HT-29 (cell line): ENCODE measurements at regions not wholly inside any gene's neighbourhood (a gene's known extent, or its start where the extent isn't known, plus 50 kb on each side); places are given as distances from the start of the nearest gene placed in this dataset.

Source experiments
- DNase-seq: peaks from one replicate; pipeline ENCODE4 v3.0.0-alpha.2; 2015; ENCODE audit warnings: low spot score

GRCh38 chr10:42971251-42971599 lies 105.6 kb upstream of the RET start:
- no peak for DNase-seq

DNA sequence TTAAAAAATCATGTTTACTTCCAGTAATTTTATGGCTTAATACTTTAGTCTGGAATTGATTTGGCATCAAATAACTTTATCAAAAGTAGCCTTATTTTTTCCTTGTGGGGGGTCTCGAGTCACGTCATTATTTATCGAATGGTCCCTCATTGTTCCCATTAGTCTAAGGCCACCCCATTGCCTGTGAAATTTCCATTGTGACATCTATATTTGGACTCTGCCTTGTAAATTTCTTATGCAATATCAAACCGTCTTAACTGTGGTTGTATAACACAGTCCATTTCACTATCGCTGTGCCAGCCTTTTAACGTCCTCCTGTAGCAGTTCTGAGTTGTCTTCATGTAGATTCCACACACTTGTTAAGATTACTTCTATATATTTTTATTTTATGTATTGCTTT lies 103.9 kb upstream of the RET start:
- DNase-seq: no peak

- no peak for DNase-seq
Measured at GRCh38 chr10:42973411-42973810, 103.5 kb upstream of the RET start.

- DNase-seq: no peak
Measured at GRCh38 chr10:42973870-42974692, 102.8 kb upstream of the RET start.

DNA sequence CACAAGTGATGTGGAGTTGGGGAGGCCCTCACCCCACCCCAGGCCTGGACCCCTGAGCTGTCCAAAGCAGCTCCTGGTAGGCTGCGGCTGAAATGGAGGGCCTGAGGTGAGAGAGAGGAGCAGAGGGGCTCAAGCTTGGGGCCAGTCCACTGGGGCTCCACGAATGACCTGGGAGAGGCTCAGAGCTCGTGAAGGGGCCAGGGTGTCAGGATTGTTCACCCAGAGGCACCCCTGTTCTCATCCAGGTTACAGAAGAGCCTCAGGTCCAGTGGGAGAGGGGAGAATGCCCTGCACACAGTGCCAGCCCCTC lies 102.2 kb upstream of the RET start:
- DNase-seq: no peak

- no peak for DNase-seq
Measured at GRCh38 chr10:42975005-42975493, 101.8 kb upstream of the RET start.

GRCh38 chr10:42975558-42976340 lies 101.1 kb upstream of the RET start:
- peak; percentile 15 for DNase-seq

DNA sequence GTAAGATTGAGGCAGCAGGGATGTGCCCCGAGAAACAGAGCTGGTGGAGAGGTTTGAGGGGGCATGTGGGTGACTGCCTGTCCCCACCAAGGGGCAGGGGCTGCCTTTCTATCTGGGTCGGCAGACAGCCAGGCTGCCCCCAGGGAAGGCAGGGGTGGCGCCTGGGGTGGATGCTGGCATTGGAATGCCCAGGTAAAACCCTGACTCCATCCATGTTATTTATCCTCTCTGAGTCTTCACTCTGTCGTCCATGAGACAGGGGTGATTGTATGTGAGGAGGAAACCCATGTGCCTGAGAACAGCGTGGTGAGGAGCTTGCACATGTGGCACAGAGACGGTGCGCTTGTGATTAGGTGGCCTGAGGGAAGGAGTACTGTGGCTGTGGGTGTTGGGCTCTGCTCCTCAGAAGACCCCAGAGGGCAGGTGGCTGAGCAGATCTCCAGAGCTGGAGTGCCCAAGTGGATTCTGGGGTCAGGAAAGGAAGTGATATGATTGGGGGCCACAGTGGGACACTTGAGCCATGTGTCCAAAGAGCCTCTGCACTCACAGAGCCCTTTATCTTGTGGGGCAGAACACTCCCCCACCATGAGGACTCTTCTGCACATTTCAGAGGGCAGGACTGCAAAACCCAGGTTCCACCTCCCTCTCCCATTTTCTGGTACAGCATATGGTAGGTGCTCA lies 100.4 kb upstream of the RET start:
- DNase-seq: no peak

- DNase-seq: no peak
Measured at GRCh38 chr10:42977032-42977416, 99.8 kb upstream of the RET start.

- no peak for DNase-seq
Measured at GRCh38 chr10:42979181-42979580, 97.7 kb upstream of the RET start.

DNA sequence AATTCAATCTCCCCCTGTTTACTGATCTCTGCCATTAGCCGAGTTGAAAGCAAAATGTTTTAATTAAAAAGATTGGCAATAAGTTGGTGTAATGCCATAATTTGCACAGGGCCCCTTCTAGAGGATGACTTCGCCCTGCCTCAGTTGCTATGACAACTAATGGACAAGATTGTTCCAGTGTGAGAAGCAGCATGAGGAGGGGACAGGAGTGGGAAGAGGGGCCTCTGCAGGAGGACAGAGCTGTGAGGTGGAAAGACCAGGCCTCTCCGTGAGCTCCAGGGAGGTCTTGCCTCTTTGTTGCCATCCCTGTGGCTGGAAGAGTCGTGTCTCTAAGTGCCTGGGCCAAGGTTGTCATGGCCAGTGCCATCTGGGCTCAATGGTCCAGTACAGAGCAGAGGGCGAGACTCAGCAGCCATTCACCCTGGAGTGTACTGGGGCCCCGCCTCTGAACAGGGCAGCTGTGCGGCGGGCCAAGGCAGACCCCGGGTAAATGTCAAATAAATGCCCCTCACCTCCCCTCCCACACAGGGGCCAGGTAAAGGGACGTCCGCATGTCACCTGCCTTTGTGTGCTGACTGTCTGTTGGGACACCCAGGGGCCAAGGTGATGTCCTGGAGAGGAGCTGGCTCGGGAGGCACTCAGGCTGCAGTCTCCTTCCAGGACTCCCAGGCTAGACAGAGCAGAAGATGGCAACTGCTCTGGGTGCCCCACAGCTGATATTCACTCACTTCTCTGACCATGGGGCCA lies 97.0 kb upstream of the RET start:
- DNase-seq: no peak

GRCh38 chr10:42980553-42981357 lies 96.1 kb upstream of the RET start:
- no peak for DNase-seq

GRCh38 chr10:42981358-42982236 lies 95.3 kb upstream of the RET start:
- DNase-seq: no peak

GRCh38 chr10:42982891-42983506 lies 93.9 kb upstream of the RET start:
- DNase-seq: no peak

DNA sequence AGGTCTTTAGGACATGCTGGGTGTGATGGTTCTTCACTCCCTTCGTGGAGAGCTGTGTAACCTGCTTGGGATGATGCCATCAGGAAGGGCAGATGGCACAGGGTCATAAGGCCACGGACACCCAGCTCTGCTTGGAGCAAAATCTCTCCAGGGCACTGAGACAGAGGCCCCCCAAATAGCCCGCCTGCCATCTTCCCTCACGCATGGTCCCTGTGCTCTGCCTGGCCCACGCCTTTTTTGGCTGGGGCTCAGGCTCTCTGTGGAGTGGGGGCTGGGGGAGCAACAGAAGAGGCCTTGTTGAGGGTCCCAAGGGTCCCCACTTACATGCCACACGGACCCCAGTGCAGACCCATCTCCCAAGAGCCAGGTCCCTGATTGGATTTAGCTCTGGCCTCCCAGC lies 93.3 kb upstream of the RET start:
- DNase-seq: no peak

DNA sequence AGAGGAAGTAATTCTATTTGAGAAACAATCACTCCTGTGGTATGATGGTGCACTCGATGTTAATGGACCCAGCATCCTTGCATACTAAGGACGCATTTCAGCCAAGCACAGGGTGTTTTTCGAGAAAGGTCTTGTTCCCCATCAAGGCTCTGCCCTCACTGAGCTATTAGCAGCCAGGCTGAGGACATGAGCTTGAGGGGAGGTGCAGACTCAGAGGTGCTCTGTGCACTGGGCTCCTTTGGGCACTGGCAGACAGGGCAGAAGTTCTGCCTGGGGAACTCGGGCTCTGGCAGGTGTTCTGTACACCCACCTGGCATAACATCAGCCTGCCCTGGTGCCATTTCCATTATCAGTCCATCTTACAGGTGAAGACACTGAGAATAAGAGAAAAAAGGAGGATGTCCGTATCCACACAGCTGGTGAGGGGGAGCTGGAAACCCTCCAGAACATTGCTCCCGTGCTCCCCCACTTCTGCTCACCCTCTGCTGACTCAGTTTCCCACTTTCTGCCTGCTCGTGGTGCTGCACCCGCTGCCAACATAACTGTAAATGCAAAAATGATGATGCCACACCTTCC lies 92.7 kb upstream of the RET start:
- no peak for DNase-seq

DNA sequence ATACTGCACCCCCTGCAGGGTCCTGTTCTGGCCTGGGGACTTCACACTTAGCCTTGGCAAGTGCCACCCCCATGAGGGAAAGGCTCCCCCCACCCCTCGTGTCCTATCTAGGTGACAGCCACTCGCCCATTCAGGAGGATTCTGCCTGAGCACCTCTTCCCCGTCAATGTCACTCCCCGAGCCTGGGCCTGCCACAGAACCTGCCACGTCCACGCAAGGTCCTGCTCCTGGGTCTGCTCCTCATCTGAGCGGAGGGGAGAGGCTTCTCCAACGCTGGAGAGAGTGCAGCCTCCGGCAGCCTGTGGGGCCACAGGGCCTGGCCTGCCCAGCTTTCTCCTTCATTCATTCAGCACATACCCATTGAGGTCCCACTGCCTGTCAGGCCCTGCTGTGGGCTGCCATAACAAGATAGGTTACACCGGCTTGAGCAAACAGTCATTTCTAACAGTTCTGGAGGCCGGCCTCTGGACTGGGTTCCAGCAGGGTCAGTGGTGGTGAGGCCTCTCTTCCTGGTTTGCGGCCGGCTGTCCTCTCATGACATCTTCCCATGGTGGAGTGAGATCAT lies 92.0 kb upstream of the RET start:
- DNase-seq: no peak

- DNase-seq: no peak
Measured at GRCh38 chr10:42985436-42986316, 91.2 kb upstream of the RET start.
